Nephron (organoid): ENCODE measurements at regions not wholly inside any gene's neighbourhood (a gene's known extent, or its start where the extent isn't known, plus 50 kb on each side); places are given as distances from the start of the nearest gene placed in this dataset.

Experiments used
- H3K27ac Mint-ChIP-seq, 3 experiments: 2 replicates each; pipeline ENCODE4 v1.8.0; 2020; ENCODE audit warnings: mixed read lengths in 3 of 3, mild to moderate bottlenecking in 2 of 3, moderate library complexity in 1 of 3
- H3K27me3 Mint-ChIP-seq: 2 replicates; pipeline ENCODE4 v1.8.0; 2021; ENCODE audit warnings: low read depth, mild to moderate bottlenecking, moderate library complexity, mixed read lengths
- H3K36me3 Mint-ChIP-seq: 2 replicates; pipeline ENCODE4 v1.8.0; 2020; ENCODE audit warnings: low read depth, mixed read lengths
- H3K4me1 Mint-ChIP-seq: 2 replicates; pipeline ENCODE4 v1.8.0; 2020; ENCODE audit warnings: mixed read lengths
- H3K4me3 Mint-ChIP-seq, 3 experiments: 2 replicates each; pipeline ENCODE4 v1.8.0; 2020; ENCODE audit warnings: mild to moderate bottlenecking in 3 of 3, mixed read lengths in 3 of 3, moderate library complexity in 2 of 3
- H3K9me3 Mint-ChIP-seq: 2 replicates; pipeline ENCODE4 v1.8.0; 2020; ENCODE audit warnings: mixed read lengths
- TF ChIP-seq, protein P1 (sequence below), 3 experiments: fragments of 200-600 bp; sonication (generic); IDR thresholded peaks; one replicate each; pipeline ENCODE4 v1.5.0; 2021; ENCODE audit warnings: antibody characterized with exemption in 3 of 3; ENCODE audit not compliant: unreplicated experiment in 3 of 3

GRCh38 chr1:214923278-214923915, 159.1 kb upstream of the KCNK2 start:
- no peak overlapping the region for H3K4me3 Mint-ChIP-seq
- TF ChIP-seq, protein P1, sequence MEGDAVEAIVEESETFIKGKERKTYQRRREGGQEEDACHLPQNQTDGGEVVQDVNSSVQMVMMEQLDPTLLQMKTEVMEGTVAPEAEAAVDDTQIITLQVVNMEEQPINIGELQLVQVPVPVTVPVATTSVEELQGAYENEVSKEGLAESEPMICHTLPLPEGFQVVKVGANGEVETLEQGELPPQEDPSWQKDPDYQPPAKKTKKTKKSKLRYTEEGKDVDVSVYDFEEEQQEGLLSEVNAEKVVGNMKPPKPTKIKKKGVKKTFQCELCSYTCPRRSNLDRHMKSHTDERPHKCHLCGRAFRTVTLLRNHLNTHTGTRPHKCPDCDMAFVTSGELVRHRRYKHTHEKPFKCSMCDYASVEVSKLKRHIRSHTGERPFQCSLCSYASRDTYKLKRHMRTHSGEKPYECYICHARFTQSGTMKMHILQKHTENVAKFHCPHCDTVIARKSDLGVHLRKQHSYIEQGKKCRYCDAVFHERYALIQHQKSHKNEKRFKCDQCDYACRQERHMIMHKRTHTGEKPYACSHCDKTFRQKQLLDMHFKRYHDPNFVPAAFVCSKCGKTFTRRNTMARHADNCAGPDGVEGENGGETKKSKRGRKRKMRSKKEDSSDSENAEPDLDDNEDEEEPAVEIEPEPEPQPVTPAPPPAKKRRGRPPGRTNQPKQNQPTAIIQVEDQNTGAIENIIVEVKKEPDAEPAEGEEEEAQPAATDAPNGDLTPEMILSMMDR (IDR thresholded peaks at IDR 0.05; ENCODE audit: unreplicated experiment in 3 of 3), result no peak
- H3K36me3 Mint-ChIP-seq, result no peaks in the 10 kb centered on the region
- no peaks in the 10 kb centered on the region for H3K27me3 Mint-ChIP-seq
- H3K27ac Mint-ChIP-seq, result no peak overlapping the region
- no peaks in the 10 kb centered on the region for H3K9me3 Mint-ChIP-seq
- H3K4me1 Mint-ChIP-seq, result no peaks in the 10 kb centered on the region

DNA sequence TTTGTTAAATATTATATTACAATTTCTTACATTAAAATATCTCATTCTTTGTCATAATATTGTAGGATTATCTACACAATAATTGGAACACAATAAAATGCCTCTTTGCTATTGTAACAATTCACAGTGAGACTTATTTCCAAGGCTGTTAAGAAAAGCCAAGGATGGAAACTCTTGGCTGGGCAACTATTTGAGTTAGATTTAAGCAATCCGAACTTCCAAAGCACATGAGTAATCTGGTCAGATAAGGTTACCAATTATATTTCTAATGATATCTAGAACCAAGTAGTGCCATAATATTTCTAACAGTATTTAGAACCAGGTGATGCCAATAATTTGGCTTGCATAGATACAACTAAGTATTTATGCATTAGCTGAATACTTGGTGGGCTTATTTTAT, 154.7 kb upstream of the KCNK2 start:
- no peak overlapping the region for H3K27ac Mint-ChIP-seq
- TF ChIP-seq, protein P1 (IDR thresholded peaks at IDR 0.05; ENCODE audit: unreplicated experiment in 3 of 3), result no peak
- no peaks in the 10 kb centered on the region for H3K36me3 Mint-ChIP-seq
- H3K4me1 Mint-ChIP-seq, result no peaks in the 10 kb centered on the region
- H3K4me3 Mint-ChIP-seq, result no peak overlapping the region
- H3K9me3 Mint-ChIP-seq, result no peaks in the 10 kb centered on the region
- H3K27me3 Mint-ChIP-seq, result no peaks in the 10 kb centered on the region

- H3K27me3 Mint-ChIP-seq, result peaks cover 3% of the 10 kb centered on the region
- TF ChIP-seq, protein P1 (IDR thresholded peaks at IDR 0.05; ENCODE audit: unreplicated experiment in 3 of 3), result no peak
- no peaks in the 10 kb centered on the region for H3K4me1 Mint-ChIP-seq
- no peaks in the 10 kb centered on the region for H3K36me3 Mint-ChIP-seq
- no peak overlapping the region for H3K4me3 Mint-ChIP-seq
- no peaks in the 10 kb centered on the region for H3K9me3 Mint-ChIP-seq
- peak overlapping the region in 1 of 3 experiments; percentile 41 for H3K27ac Mint-ChIP-seq
Measured at GRCh38 chr1:214928574-214928973, 154.0 kb upstream of the KCNK2 start.

- peaks cover 3% of the 10 kb centered on the region for H3K27me3 Mint-ChIP-seq
- no peak overlapping the region for H3K27ac Mint-ChIP-seq
- H3K36me3 Mint-ChIP-seq, result no peaks in the 10 kb centered on the region
- H3K4me3 Mint-ChIP-seq, result no peak overlapping the region
- peaks cover 4% of the 10 kb centered on the region for H3K4me1 Mint-ChIP-seq
- no peaks in the 10 kb centered on the region for H3K9me3 Mint-ChIP-seq
- TF ChIP-seq, protein P1 (IDR thresholded peaks at IDR 0.05; ENCODE audit: unreplicated experiment in 3 of 3), result no peak
Measured at GRCh38 chr1:214933375-214933774, 149.2 kb upstream of the KCNK2 start.

DNA sequence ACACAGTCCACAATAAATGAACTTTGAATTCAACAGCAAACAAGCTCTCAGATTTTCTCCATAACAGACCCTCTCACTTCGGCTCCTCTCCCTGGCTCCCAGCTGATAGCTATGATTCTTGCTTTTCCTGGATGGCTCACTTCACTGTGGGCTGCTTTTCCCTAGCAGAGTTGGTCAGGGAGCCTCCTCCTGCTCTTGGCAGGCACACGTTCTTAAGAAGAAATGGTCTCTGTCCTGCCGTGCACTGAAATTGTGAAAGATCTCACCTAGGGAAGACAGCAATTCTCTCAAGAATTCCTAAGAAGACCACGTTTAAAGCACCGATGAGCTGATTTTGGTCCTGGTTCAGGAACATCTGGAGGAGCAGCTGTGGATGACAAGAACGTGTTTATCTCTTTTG, 148.5 kb upstream of the KCNK2 start:
- H3K4me1 Mint-ChIP-seq, result peaks cover 4% of the 10 kb centered on the region
- TF ChIP-seq, protein P1 (IDR thresholded peaks at IDR 0.05; ENCODE audit: unreplicated experiment in 3 of 3), result no peak

DNA sequence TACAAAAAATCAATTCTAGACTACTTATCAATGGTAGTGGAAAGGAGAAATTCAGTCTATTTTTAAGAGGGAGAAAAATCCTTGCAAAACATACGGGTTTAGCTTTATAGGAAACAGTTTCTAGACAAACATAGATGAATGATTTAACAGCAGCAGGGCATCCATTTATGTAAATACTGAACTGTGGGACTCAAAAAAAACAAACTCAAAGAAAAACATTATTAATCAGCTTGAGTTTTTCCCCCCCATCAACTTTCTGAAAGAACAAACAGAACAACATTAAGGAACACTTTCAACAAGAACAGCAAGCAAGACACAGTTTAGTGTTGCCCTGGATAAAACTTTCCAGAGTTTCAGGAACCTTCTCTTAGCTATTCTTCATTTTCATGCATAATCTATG, 147.3 kb upstream of the KCNK2 start:
- H3K9me3 Mint-ChIP-seq, result no peaks in the 10 kb centered on the region
- H3K4me3 Mint-ChIP-seq, result no peak overlapping the region
- H3K27me3 Mint-ChIP-seq, result peaks cover 3% of the 10 kb centered on the region
- TF ChIP-seq, protein P1 (IDR thresholded peaks at IDR 0.05; ENCODE audit: unreplicated experiment in 3 of 3), result no peak
- H3K4me1 Mint-ChIP-seq, result peaks cover 4% of the 10 kb centered on the region
- peak overlapping the region in 1 of 3 experiments; percentile 11 for H3K27ac Mint-ChIP-seq
- H3K36me3 Mint-ChIP-seq, result no peaks in the 10 kb centered on the region

More for the DNA sequence above, 148.5 kb upstream of the KCNK2 start:
- no peaks in the 10 kb centered on the region for H3K9me3 Mint-ChIP-seq
- H3K36me3 Mint-ChIP-seq, result no peaks in the 10 kb centered on the region
- peaks cover 3% of the 10 kb centered on the region for H3K27me3 Mint-ChIP-seq
- H3K27ac Mint-ChIP-seq, result no peak overlapping the region
- H3K4me3 Mint-ChIP-seq, result no peak overlapping the region
